ENCODE measurements at regions not wholly inside any gene's neighbourhood (a gene's known extent, or its start where the extent isn't known, plus 50 kb on each side); places are given as distances from the start of the nearest gene placed in this dataset.

DNA sequence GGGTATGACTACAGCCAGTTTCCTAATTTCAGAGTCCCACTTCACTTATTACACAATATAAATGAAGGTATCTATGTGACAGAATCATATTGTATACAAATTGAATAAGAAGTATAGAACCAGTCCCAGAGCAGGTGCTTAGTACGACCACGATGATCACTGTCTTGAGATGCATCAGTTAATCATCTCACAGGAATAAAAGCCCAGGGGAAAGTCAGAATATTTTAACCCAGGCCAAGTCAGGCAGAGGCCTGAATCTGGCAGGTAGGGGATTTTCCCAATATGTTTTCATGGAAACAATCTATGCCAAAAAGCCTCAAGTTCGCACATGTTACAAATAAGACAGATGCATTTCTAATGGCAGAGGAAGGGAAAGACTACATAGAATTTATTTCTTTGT lies 758.4 kb downstream of the BCL11B start:
- no peaks in the 10 kb centered on the region for H3K36me3 ChIP-seq (ENCODE audit: control insufficient read depth in 2 of 2, extremely low read depth in 1 of 2, insufficient read depth in 2 of 2, low read length in 2 of 2)
- no peaks in the 10 kb centered on the region for H3K27me3 ChIP-seq (ENCODE audit: control insufficient read depth in 2 of 2, insufficient read depth in 2 of 2, low read length in 2 of 2)
- FAIRE-seq: no peak
- no peak for TF ChIP-seq POLR2AphosphoS5 (IDR thresholded peaks at IDR 0.05; ENCODE audit: insufficient read depth, low read depth, low read length)
- H3K4me2 ChIP-seq (ENCODE audit: insufficient read depth, low read length): no peak overlapping the region
- no peak overlapping the region for H3K9ac ChIP-seq (replicated peaks; ENCODE audit: extremely low read depth, insufficient read depth, low read length)
- H3K9me1 ChIP-seq (replicated peaks; ENCODE audit: control insufficient read depth, extremely low read depth, insufficient read depth, low read length): no peaks in the 10 kb centered on the region
- H3K27ac ChIP-seq (ENCODE audit: insufficient read depth, low read depth, low read length): no peak overlapping the region
- H2AFZ ChIP-seq (ENCODE audit: low read depth, low read length): no peak overlapping the region
- no peaks in the 10 kb centered on the region for H3K79me2 ChIP-seq (ENCODE audit: control insufficient read depth, insufficient read depth, low read length)
- POLR2A ChIA-PET: no interaction called here
- CTCF ChIA-PET: no interaction called here
- no peaks in the 10 kb centered on the region for H3K9me3 ChIP-seq (replicated peaks; ENCODE audit: control insufficient read depth, insufficient read depth, low read length)
- H3K4me1 ChIP-seq (ENCODE audit: control insufficient read depth, extremely low read depth, insufficient read depth, low read length): no peaks in the 10 kb centered on the region
- no peak for DNase-seq (ENCODE audit: low read depth, low spot score)
- no peak overlapping the region for H3K4me3 ChIP-seq (replicated peaks in 1 of 3; ENCODE audit: insufficient read depth in 1 of 3, low read depth in 1 of 3, low read length in 3 of 3)
- intact Hi-C loops (cut with micrococcal nuclease): no loop called here
- dilution Hi-C loops (cut with MboI; ENCODE audit: extremely low pct_ligation_motif_present, low sequenced_read_pairs): no loop called here
- no TSS peak for BruUV-seq (replicated peaks)
- no peaks in the 10 kb centered on the region for H4K20me1 ChIP-seq (replicated peaks; ENCODE audit: control insufficient read depth, extremely low read depth, insufficient read depth, low read length)

DNA sequence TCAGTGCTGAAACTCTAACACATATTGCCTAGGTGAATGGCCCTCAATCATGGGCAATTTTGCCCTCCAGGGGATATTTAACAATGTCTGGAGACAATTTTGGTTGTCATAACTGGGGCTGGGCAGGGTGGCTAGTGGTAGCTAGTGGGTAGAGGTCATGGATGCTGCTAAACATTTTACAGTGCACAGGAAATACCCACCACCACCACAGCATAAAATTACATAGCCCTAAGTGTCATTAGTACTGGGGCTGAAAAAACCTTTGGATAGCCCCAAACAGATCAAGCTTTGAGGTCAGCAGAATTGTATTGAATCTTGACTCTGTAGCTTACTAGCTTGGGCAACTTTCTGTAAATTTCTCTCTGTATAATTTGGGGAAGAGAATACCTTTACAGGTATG lies 758.0 kb downstream of the BCL11B start:
- POLR2A ChIA-PET: no interaction called here
- intact Hi-C loops (cut with micrococcal nuclease): no loop called here
- Histone ChIP-seq H2AFZ (ENCODE audit: low read depth, low read length) (no peak overlapping the region), H3K27me3 (ENCODE audit: control insufficient read depth in 2 of 2, insufficient read depth in 2 of 2, low read length in 2 of 2) (no peaks in the 10 kb centered on the region), H3K4me1 (ENCODE audit: control insufficient read depth, extremely low read depth, insufficient read depth, low read length) (no peaks in the 10 kb centered on the region), H3K9me1 (replicated peaks; ENCODE audit: control insufficient read depth, extremely low read depth, insufficient read depth, low read length) (no peaks in the 10 kb centered on the region), H3K36me3 (ENCODE audit: control insufficient read depth in 2 of 2, extremely low read depth in 1 of 2, insufficient read depth in 2 of 2, low read length in 2 of 2) (no peaks in the 10 kb centered on the region), H4K20me1 (replicated peaks; ENCODE audit: control insufficient read depth, extremely low read depth, insufficient read depth, low read length) (no peaks in the 10 kb centered on the region), H3K9ac (replicated peaks; ENCODE audit: extremely low read depth, insufficient read depth, low read length) (no peak overlapping the region), H3K79me2 (ENCODE audit: control insufficient read depth, insufficient read depth, low read length) (no peaks in the 10 kb centered on the region), H3K9me3 (replicated peaks; ENCODE audit: control insufficient read depth, insufficient read depth, low read length) (no peaks in the 10 kb centered on the region), H3K4me2 (ENCODE audit: insufficient read depth, low read length) (no peak overlapping the region), H3K27ac (ENCODE audit: insufficient read depth, low read depth, low read length) (no peak overlapping the region), H3K4me3 (replicated peaks in 1 of 3; ENCODE audit: insufficient read depth in 1 of 3, low read depth in 1 of 3, low read length in 3 of 3) (no peak overlapping the region)
- FAIRE-seq (no peak), DNase-seq (ENCODE audit: low read depth, low spot score) (no peak)
- BruUV-seq (replicated peaks): no TSS peak
- TF ChIP-seq, protein P1, sequence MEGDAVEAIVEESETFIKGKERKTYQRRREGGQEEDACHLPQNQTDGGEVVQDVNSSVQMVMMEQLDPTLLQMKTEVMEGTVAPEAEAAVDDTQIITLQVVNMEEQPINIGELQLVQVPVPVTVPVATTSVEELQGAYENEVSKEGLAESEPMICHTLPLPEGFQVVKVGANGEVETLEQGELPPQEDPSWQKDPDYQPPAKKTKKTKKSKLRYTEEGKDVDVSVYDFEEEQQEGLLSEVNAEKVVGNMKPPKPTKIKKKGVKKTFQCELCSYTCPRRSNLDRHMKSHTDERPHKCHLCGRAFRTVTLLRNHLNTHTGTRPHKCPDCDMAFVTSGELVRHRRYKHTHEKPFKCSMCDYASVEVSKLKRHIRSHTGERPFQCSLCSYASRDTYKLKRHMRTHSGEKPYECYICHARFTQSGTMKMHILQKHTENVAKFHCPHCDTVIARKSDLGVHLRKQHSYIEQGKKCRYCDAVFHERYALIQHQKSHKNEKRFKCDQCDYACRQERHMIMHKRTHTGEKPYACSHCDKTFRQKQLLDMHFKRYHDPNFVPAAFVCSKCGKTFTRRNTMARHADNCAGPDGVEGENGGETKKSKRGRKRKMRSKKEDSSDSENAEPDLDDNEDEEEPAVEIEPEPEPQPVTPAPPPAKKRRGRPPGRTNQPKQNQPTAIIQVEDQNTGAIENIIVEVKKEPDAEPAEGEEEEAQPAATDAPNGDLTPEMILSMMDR (IDR thresholded peaks at IDR 0.05; ENCODE audit: extremely low read depth in 1 of 2, insufficient read depth in 1 of 2, low read depth in 1 of 2, low read length in 2 of 2): no peak
- TF ChIP-seq FOS (IDR thresholded peaks at IDR 0.05; ENCODE audit: borderline replicate concordance, insufficient read depth, low read length): no peak
- no peak for TF ChIP-seq POLR2AphosphoS5 (IDR thresholded peaks at IDR 0.05; ENCODE audit: insufficient read depth, low read depth, low read length)
- TF ChIP-seq, protein P2, sequence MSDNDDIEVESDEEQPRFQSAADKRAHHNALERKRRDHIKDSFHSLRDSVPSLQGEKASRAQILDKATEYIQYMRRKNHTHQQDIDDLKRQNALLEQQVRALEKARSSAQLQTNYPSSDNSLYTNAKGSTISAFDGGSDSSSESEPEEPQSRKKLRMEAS (IDR thresholded peaks at IDR 0.05; ENCODE audit: insufficient read depth, insufficient read length): no peak
- CTCF ChIA-PET: no interaction called here
- dilution Hi-C loops (cut with MboI; ENCODE audit: extremely low pct_ligation_motif_present, low sequenced_read_pairs): no loop called here
